Activated T-cell treated with anti-CD3 and anti-CD28 coated beads, Interleukin-2, amount 50 U/mL, for 72 hours (primary cell): ENCODE measurements at regions not wholly inside any gene's neighbourhood (a gene's known extent, or its start where the extent isn't known, plus 50 kb on each side); places are given as distances from the start of the nearest gene placed in this dataset.

ENCODE experiments used
- ATAC-seq, 2 donors: fragments of 150-1000 bp; cut with Tn5 transposase; replicated peaks in 1 of 2; 2 replicates each; pipeline ENCODE4 v1.10.0; 2021; ENCODE audit warnings: moderate library complexity in 2 of 2, mild to moderate bottlenecking in 1 of 2
- DNase-seq, 2 donors: peaks; one replicate each; pipeline ENCODE4 v3.0.0; 2021 to 2022; ENCODE audit warnings: mixed read lengths in 1 of 2
- H3K27ac Mint-ChIP-seq: one replicate; pipeline ENCODE4 v1.8.0; 2022; ENCODE audit warnings: mild to moderate bottlenecking, moderate library complexity, mixed read lengths
- H3K27me3 Mint-ChIP-seq: one replicate; pipeline ENCODE4 v1.8.0; 2022; ENCODE audit warnings: low read depth, mixed read lengths
- H3K36me3 Mint-ChIP-seq, 2 donors: one replicate each; pipeline ENCODE4 v1.8.0; 2022; ENCODE audit warnings: mixed read lengths in 2 of 2, mild to moderate bottlenecking in 1 of 2; ENCODE audit not compliant: insufficient read depth in 2 of 2
- H3K4me1 Mint-ChIP-seq: one replicate; pipeline ENCODE4 v1.8.0; 2022; ENCODE audit warnings: low read depth, mixed read lengths
- H3K4me3 Mint-ChIP-seq, 2 donors: one replicate each; pipeline ENCODE4 v1.8.0; 2022; ENCODE audit warnings: mild to moderate bottlenecking in 2 of 2, mixed read lengths in 2 of 2, moderate library complexity in 2 of 2
- H3K9me3 Mint-ChIP-seq, 2 donors: one replicate each; pipeline ENCODE4 v1.8.0; 2022; ENCODE audit warnings: mixed read lengths in 2 of 2

- Mint-ChIP-seq H3K9me3 (peaks cover 0 to 2% of the 10 kb centered on the region in 2 donors), H3K36me3 (no peaks in the 10 kb centered on the region), H3K27ac (no peak overlapping the region), H3K27me3 (peaks cover 31% of the 10 kb centered on the region), H3K4me1 (no peaks in the 10 kb centered on the region), H3K4me3 (no peak overlapping the region)
- DNase-seq (no peak), ATAC-seq (no peak)
Measured at GRCh38 chr5:72013766-72014624, 93.3 kb upstream of the MAP1B start.

- H3K27me3 Mint-ChIP-seq = peaks cover 36% of the 10 kb centered on the region
- peak in 1 of 2 donors; percentile 64 for ATAC-seq
- H3K4me1 Mint-ChIP-seq = no peaks in the 10 kb centered on the region
- H3K9me3 Mint-ChIP-seq = peaks cover 0 to 2% of the 10 kb centered on the region in 2 donors
- H3K4me3 Mint-ChIP-seq = no peak overlapping the region
- no peak overlapping the region for H3K27ac Mint-ChIP-seq
- peak in 1 of 2 donors; percentile 3 for DNase-seq
- H3K36me3 Mint-ChIP-seq = no peaks in the 10 kb centered on the region
Measured at GRCh38 chr5:72015103-72015548, 92.1 kb upstream of the MAP1B start.

- peak; percentile 36 to 52 for ATAC-seq
- peak; percentile 54 to 60 for DNase-seq
- Mint-ChIP-seq H3K4me1 (no peaks in the 10 kb centered on the region), H3K4me3 (no peak overlapping the region), H3K27ac (no peak overlapping the region), H3K9me3 (peaks cover 0 to 2% of the 10 kb centered on the region in 2 donors), H3K36me3 (no peaks in the 10 kb centered on the region), H3K27me3 (peaks cover 50% of the 10 kb centered on the region)
Measured at GRCh38 chr5:72018143-72018803, 89.0 kb upstream of the MAP1B start.

- no peak overlapping the region for H3K4me3 Mint-ChIP-seq
- H3K27me3 Mint-ChIP-seq = peaks cover 37% of the 10 kb centered on the region
- no peak for ATAC-seq
- H3K36me3 Mint-ChIP-seq = no peaks in the 10 kb centered on the region
- no peak for DNase-seq
- no peaks in the 10 kb centered on the region for H3K4me1 Mint-ChIP-seq
- peaks cover 0 to 4% of the 10 kb centered on the region in 2 donors for H3K9me3 Mint-ChIP-seq
- H3K27ac Mint-ChIP-seq = no peak overlapping the region
Measured at GRCh38 chr5:72020161-72020983, 86.9 kb upstream of the MAP1B start.

- Mint-ChIP-seq H3K36me3 (no peaks in the 10 kb centered on the region), H3K9me3 (peaks cover 0 to 4% of the 10 kb centered on the region in 2 donors), H3K27ac (no peak overlapping the region), H3K27me3 (peaks cover 39% of the 10 kb centered on the region), H3K4me3 (no peak overlapping the region), H3K4me1 (no peaks in the 10 kb centered on the region)
- no peak for ATAC-seq
- DNase-seq = no peak
Measured at GRCh38 chr5:72021651-72022357, 85.5 kb upstream of the MAP1B start.

GRCh38 chr5:72028382-72028781, 78.9 kb upstream of the MAP1B start:
- ATAC-seq = no peak
- DNase-seq = no peak
- Mint-ChIP-seq H3K27ac (no peak overlapping the region), H3K4me1 (no peaks in the 10 kb centered on the region), H3K27me3 (peaks cover 42% of the 10 kb centered on the region), H3K9me3 (peaks cover 5 to 7% of the 10 kb centered on the region in 2 donors), H3K4me3 (no peak overlapping the region), H3K36me3 (no peaks in the 10 kb centered on the region)

- ATAC-seq (no peak), DNase-seq (no peak)
- Mint-ChIP-seq H3K4me3 (no peak overlapping the region), H3K36me3 (no peaks in the 10 kb centered on the region), H3K4me1 (no peaks in the 10 kb centered on the region), H3K9me3 (peaks cover 3 to 7% of the 10 kb centered on the region in 2 donors), H3K27ac (no peak overlapping the region), H3K27me3 (peaks cover 50% of the 10 kb centered on the region)
Measured at GRCh38 chr5:72030237-72030636, 77.0 kb upstream of the MAP1B start.

GRCh38 chr5:72032788-72033187, 74.5 kb upstream of the MAP1B start:
- Mint-ChIP-seq H3K27ac (no peak overlapping the region), H3K27me3 (peaks cover 59% of the 10 kb centered on the region), H3K36me3 (no peaks in the 10 kb centered on the region), H3K9me3 (peaks cover 3 to 7% of the 10 kb centered on the region in 2 donors), H3K4me1 (no peaks in the 10 kb centered on the region), H3K4me3 (no peak overlapping the region)
- DNase-seq = no peak
- ATAC-seq = no peak

- ATAC-seq (no peak), DNase-seq (no peak)
- no peak overlapping the region for H3K4me3 Mint-ChIP-seq
- H3K27me3 Mint-ChIP-seq = peaks cover 64% of the 10 kb centered on the region
- H3K9me3 Mint-ChIP-seq = peaks cover 0 to 4% of the 10 kb centered on the region in 2 donors
- no peak overlapping the region for H3K27ac Mint-ChIP-seq
- no peaks in the 10 kb centered on the region for H3K4me1 Mint-ChIP-seq
- no peaks in the 10 kb centered on the region for H3K36me3 Mint-ChIP-seq
Measured at GRCh38 chr5:72034770-72035169, 72.5 kb upstream of the MAP1B start.

- no peaks in the 10 kb centered on the region for H3K4me1 Mint-ChIP-seq
- H3K27me3 Mint-ChIP-seq = peaks cover 64% of the 10 kb centered on the region
- no peak for DNase-seq
- no peak overlapping the region for H3K4me3 Mint-ChIP-seq
- ATAC-seq = no peak
- H3K27ac Mint-ChIP-seq = no peak overlapping the region
- no peaks in the 10 kb centered on the region for H3K9me3 Mint-ChIP-seq
- no peaks in the 10 kb centered on the region for H3K36me3 Mint-ChIP-seq
Measured at GRCh38 chr5:72035831-72036230, 71.4 kb upstream of the MAP1B start.

- Mint-ChIP-seq H3K27me3 (peaks cover 56% of the 10 kb centered on the region), H3K4me3 (no peak overlapping the region), H3K4me1 (no peaks in the 10 kb centered on the region), H3K36me3 (no peaks in the 10 kb centered on the region), H3K27ac (no peak overlapping the region), H3K9me3 (no peaks in the 10 kb centered on the region)
- DNase-seq (no peak), ATAC-seq (no peak)
Measured at GRCh38 chr5:72036951-72037350, 70.3 kb upstream of the MAP1B start.

- no peaks in the 10 kb centered on the region for H3K36me3 Mint-ChIP-seq
- H3K4me3 Mint-ChIP-seq = no peak overlapping the region
- H3K27ac Mint-ChIP-seq = no peak overlapping the region
- peaks cover 59% of the 10 kb centered on the region for H3K27me3 Mint-ChIP-seq
- H3K9me3 Mint-ChIP-seq = no peaks in the 10 kb centered on the region
- ATAC-seq (no peak), DNase-seq (no peak)
- no peaks in the 10 kb centered on the region for H3K4me1 Mint-ChIP-seq
Measured at GRCh38 chr5:72040513-72040912, 66.8 kb upstream of the MAP1B start.
